GM23338 (cell line): ENCODE measurements at regions not wholly inside any gene's neighbourhood (a gene's known extent, or its start where the extent isn't known, plus 50 kb on each side); places are given as distances from the start of the nearest gene placed in this dataset.

ENCODE experiments used
- CREB1 ChIP-seq: fragments of 250-450 bp; sonication (Bioruptor Pico); IDR thresholded peaks from 2 replicates; pipeline ENCODE4 v1.5.0; 2020; ENCODE audit warnings: low read depth, mild to moderate bottlenecking, moderate library complexity
- CTCF ChIP-seq, 2 experiments: fragments of 200-600 bp in 1 of 2; sonication (generic) in 1 of 2; conservative IDR thresholded peaks; 2 replicates each; pipeline versions ENCODE4 v1.5.1 to v1.6.1; 2016 to 2017; ENCODE audit warnings: antibody characterized with exemption in 2 of 2, low read depth in 2 of 2, mild to moderate bottlenecking in 2 of 2, moderate library complexity in 1 of 2
- ETS1 ChIP-seq: IDR thresholded peaks from 2 replicates; pipeline ENCODE4 v1.6.1; 2016; ENCODE audit warnings: antibody characterized with exemption
- EZH2 ChIP-seq: fragments of 200-600 bp; sonication (generic); IDR thresholded peaks from one replicate; pipeline ENCODE4 v1.8.0; 2017; ENCODE audit warnings: antibody characterized with exemption, mild to moderate bottlenecking, low read depth; ENCODE audit not compliant: unreplicated experiment
- EZH2phosphoT487 ChIP-seq: fragments of 200-600 bp; sonication (generic); IDR thresholded peaks from one replicate; pipeline ENCODE4 v1.8.1; 2018; ENCODE audit warnings: antibody characterized with exemption; ENCODE audit not compliant: unreplicated experiment
- JUNB ChIP-seq: IDR thresholded peaks from one replicate; pipeline ENCODE4 v1.6.1; 2016; ENCODE audit warnings: antibody characterized with exemption; ENCODE audit not compliant: unreplicated experiment
- POLR2AphosphoS5 ChIP-seq: IDR thresholded peaks from 2 replicates; pipeline ENCODE4 v1.6.1; 2016; ENCODE audit warnings: antibody characterized with exemption, low read depth
- REST ChIP-seq: IDR thresholded peaks from one replicate; pipeline ENCODE4 v1.6.1; 2018; ENCODE audit warnings: antibody characterized with exemption; ENCODE audit not compliant: unreplicated experiment
- STAT1 ChIP-seq: IDR thresholded peaks from one replicate; pipeline ENCODE4 v1.6.1; 2016; ENCODE audit warnings: antibody characterized with exemption; ENCODE audit not compliant: unreplicated experiment
- ZNF114 ChIP-seq: fragments of 250-450 bp; sonication (Bioruptor Pico); IDR thresholded peaks from 2 replicates; pipeline ENCODE4 v1.5.0; 2020; ENCODE audit warnings: mild to moderate bottlenecking, moderate library complexity
- ZNF331 ChIP-seq: fragments of 250-450 bp; sonication (Bioruptor Pico); IDR thresholded peaks from 2 replicates; pipeline ENCODE4 v1.5.0; 2020; ENCODE audit warnings: low read depth, mild to moderate bottlenecking, moderate library complexity

- TF ChIP-seq CTCF (conservative IDR thresholded peaks at IDR 0.05; ENCODE audit: low read depth in 2 of 2) (no peak), ZNF114 (CRISPR knock-in tag) (no peak), EZH2phosphoT487 (no peak), EZH2 (no peak), POLR2AphosphoS5 (no peak), REST (no peak), CREB1 (CRISPR knock-in tag) (no peak), JUNB (no peak), ZNF331 (CRISPR knock-in tag) (no peak), ETS1 (no peak), STAT1 (no peak)
These were observed 84.5 kb upstream of the NMNAT3 start for GRCh38 chr3:139762302-139762701.
